Activated T-helper 9 cell treated with anti-CD3 and anti-CD28 coated beads, Interleukin-2, amount 50 U/mL, for 16 hours (primary cell): ENCODE measurements at regions not wholly inside any gene's neighbourhood (a gene's known extent, or its start where the extent isn't known, plus 50 kb on each side); places are given as distances from the start of the nearest gene placed in this dataset.
"Not testable (repeated sequence)": the region's sequence is repeated elsewhere in the genome, so short reads cannot be mapped to it uniquely, and the experiment has no call there.

Experiments used
- DNase-seq: peaks from one replicate; pipeline ENCODE4 v3.0.0-alpha.2; 2020; ENCODE audit warnings: low read depth

DNA sequence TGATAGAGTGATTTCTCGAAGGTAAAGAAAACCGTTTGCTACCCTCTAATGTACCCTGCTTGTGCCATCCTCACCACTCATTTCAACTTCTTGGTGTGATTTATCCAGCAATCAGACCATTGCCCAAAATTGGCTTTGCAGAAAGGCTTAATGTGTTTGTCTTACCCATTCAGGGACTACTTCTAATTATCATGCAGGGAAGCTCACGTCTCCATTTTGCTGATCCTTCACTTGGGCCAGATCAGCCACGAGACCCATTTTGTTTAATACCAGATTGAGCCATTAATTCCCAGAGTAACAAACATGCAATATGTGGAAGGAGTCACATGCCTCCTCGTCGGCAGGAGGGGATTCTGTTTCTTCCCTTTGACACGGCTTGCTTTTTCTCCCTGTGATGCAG is 51.1 kb upstream of the CRY1 start:
- no peak for DNase-seq

DNA sequence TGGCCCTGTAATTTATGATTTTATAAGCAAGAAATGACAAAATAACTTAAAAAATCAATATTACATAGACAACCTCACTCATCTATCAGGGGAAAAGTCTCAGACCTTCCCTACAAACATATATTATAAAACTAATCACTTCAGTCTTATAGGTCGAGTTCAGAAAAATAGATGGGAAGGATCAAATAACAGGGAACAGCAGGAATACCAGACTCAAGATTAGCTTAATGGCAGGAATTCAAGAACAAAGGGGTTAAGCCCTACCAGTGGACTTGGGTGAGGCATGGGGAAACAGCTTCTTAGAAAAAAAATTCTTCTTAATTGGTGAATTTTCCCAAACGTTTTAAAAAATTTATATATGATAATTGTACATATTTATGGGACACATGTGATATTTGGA is 51.6 kb upstream of the CRY1 start:
- no peak for DNase-seq

DNA sequence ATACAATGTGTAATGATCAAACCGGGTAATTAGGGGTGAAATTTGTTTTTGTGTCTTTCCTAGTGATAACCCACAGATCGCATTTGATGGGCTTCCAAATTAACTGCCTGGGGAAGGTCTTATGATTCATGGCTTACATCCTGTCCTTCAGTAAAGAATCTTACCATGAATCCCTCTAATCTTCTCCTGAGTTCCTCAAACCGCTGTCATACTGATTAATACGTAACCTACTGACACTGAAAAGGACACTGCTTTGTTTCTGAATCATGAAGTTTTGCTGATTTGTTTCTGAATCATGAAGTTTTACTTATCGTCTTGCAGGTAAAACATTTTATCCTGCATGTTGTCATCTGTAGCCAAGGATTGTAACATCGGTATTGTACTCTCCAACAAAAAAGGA is 52.0 kb upstream of the CRY1 start:
- DNase-seq = no peak

DNA sequence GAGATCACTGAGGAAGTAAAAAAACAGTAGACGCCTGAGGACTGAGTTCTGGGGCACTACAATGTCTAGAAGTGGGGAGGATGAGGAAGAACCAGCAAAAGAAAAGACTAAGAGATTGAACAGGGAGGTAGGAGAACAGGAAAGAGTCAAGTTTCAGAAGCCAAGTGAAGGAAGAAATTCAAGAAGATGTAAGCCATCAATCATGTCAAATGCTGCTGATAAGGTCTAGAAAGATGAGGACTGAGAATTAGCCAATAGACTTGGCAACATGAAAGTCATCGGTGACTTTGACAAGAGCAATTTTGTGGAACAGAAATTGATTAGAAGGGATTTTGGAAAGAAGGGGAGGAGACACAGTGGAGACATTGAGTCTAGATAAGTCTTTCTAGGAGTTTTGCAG is 54.8 kb upstream of the CRY1 start:
- DNase-seq = no peak

DNA sequence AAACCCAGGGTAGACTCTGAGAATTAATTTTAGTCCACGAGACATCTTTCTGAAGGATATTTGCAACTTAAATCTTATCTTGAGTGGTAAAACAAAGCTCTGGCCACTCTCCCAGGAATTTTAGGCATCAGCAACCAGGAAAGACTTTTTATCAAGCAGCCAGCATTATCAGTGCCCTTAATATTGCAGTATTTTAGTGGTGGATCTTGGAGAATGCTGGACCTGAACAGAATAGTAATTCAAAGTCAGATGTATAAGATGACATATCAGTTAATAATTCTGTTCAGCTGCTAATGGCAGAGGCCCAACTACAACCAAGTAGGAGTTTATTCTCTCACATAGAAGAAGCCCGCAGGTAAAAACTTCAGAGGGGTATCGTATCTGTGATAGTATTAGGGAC is 59.0 kb upstream of the CRY1 start:
- no peak for DNase-seq

DNA sequence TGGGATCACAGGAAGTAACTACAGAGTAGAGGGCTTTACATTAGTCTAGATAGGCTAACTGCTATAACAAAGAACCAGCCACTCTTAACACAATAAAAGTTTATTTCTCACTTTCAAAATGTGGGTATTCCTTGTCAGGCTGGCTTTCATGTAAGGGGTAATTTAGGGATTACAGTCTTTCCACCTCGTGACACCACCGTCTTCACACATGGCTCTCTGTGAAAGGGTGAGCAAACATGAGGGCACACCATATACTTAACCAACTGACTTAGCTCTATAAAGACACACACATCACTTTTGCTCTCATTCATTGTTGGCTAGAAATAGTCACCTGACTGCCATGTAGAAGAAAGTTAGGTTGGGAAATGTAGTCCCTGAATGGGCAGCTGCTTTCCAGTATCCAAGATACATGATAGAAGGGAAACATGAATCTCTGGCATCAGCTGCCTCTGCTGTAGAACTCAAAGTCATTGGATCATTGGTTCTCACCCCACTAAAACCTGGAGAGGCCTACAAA is 66.1 kb upstream of the CRY1 start:
- DNase-seq = no peak

DNA sequence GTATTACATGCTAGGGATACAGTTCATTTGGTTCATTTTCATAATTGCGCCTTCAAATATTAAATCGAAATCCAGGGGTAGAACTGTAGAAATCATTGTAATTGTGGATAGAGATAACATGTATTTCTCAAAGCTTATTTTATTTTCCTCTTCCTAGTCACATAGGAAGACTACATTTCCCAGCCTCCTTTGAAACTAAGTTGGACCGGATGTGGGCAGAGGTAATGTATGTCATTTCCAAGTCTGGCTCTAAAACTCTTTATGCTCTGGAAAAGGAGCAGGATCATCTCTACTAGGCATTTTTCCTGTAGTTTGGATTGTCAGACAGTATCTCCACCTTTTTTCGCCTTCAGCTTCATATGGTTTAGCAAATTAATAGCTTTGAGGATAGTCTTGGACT is 70.1 kb upstream of the CRY1 start:
- DNase-seq = no peak

DNA sequence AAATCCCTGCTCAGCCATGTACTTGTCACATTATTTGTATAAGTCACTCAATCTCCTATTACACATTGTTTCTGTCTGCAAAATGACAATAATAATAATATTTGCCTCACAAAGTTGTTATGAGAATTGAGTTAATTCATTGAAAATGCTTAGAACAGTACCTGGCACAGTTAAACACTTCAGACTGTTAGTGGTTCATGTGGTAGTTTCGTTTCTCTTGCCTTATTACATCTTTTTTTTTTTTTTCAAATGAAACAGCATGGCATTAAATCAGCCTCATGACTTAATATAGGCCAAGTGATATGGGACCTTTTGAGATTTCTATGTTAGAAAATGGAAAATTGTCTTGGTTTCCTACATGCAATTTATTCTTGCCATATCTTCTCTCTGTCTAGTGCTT is 71.0 kb upstream of the CRY1 start:
- no peak for DNase-seq

DNA sequence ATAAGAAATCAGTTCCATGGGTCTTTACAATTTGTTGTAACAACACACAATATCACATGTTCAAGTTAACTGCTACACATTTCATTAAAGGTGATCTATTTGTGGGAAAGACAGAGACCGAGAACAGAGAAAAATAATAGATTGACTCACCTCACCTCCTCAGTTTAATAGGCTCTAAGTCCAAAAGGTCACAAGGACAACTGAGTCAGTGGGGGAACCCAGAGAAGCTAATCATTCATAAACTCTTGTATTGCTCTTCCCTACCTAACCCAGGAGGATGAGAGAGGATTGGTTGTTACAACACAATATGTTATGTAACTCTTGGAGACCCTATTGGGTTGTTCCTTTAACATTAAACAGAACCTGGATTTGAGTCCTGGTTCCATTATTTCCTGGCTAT is 72.2 kb upstream of the CRY1 start:
- DNase-seq = no peak

DNA sequence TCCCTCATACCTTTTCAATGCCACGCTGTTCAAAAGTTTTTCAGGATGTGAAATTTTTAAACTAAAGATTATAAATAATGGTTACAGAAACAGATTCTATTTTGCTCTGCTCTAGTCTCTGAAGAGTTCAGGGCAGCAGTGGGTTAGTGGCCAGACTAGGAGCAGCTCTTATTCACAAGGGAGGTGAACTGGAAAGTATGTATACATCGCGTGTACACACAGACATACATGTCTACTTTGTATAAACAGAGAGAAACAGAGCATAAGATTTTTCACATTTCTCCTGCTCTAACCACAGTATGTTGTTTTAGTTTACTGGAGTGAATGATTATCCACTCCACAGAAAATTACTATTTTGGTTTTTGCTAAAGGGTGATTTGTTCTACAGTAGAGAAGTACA is 74.4 kb upstream of the CRY1 start:
- DNase-seq = no peak

DNA sequence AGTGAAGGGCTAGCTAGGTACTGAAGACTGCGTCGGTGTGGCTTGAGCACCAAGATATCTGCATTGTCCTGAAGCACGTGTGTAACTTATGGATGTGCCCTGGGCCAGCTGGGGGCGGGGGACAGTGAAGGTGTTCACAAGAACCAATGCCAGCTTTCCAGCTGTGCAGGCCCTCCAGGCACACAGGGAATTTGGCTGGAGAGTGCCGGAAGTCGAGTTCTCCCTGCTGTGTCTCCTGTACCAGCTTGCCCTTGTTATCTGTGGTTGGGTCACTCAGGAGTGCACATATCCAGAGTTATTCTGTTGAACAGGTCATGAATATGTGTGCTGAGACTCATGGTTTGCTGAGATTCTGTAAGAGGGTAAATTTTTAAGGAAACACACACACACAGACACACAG is 75.9 kb upstream of the CRY1 start:
- no peak for DNase-seq

DNA sequence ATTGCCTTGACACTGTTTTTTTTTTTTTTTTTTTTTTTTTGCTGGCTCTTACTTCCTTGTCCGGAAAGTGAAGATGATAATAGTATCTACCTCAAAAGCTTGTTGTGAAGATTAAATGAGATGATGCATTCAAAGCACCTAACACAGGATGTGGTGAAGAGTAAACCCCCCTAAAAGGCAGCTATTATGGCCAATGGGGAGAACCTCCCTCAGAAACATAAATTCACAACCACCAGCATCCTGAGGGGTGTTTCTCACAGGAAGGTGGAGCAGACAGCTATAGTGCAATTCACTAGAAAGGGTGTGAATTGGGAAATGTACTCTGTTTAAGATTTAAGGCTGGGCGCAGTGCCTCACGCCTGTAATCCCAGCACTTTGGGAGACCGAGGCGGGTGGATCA is 85.4 kb upstream of the CRY1 start:
- no peak for DNase-seq

DNA sequence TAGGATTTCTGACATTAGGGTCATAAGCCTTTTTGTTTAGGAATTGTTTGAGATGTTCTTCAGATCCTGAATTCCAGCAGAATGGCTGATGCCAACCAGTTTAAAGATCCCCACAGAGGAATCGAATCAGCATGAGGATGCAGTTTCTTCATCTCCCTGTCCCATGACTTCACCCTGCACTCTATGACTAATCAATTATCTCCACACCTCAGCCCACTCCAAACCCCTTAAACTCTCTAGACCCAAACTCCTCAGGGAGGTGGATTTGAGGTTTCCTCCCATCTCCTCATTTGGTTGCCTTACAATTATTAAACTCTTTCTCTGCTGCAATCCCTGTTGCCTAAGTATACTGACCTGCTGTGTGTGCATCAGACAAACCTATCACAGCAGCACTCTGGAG is 86.5 kb upstream of the CRY1 start:
- DNase-seq = no peak

DNA sequence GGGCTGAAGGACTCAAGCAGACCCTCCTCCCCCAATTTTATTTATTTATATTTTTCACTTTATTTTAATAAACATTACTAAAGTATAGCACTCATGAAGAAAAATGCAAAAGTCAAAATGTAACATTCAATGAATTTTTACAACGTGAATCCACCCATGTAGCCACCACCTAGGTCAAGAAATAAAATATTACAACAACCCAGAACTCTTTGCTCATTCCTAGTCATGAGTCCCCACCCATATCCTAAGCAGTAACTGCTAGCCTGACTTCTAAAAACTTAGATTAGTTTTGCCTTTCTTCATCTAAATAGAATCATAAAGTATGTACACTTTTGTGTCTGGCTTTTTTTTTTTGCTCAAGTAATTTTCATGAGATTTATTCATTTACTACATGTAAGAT is 86.9 kb upstream of the CRY1 start:
- DNase-seq = no peak

DNA sequence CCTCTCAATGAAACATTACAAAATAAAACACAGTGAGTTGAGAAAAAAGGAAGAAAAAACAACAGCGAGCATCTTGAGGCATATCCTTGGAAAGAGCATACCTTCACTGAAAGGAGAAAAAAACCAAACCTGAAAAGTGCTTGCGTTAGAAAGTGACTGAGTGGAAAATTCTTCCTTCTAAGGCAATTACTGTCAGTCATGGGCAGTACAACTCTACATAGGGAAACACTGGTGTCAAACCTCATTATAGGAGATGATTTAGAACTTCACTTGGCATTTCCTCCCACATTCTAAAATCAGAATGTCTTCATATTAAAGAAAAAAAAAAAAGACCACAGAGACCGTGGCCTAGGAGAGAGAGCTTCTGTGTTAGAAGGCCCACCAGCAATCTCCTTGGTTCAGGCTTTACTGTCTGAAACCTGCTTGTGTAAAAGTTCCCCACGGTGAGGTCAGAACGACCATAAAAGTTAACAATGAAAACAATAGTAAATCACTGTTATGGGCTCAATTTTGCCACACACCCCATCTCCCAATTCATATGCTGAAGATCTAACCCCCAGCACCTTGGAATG is 91.1 kb upstream of the CRY1 start:
- no peak for DNase-seq

DNA sequence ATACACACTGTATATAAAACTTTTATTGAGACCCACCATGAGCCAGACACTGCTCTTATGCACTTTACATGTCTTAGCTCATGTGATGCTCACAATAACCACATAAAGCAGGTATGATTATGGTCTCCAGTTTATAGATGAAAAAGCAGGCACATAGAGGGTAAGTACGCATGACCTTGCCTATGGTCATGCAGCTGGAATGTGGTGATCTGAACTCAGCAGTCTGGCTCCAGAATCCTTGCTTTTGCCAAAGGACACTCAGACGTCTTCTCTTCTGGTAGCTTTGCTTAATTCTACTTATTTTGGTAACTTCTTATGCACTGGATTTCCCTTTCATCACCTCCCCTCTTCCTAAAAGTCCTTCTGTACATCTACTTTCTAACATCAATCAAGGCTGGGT is 103.3 kb upstream of the CRY1 start:
- DNase-seq = no peak

DNA sequence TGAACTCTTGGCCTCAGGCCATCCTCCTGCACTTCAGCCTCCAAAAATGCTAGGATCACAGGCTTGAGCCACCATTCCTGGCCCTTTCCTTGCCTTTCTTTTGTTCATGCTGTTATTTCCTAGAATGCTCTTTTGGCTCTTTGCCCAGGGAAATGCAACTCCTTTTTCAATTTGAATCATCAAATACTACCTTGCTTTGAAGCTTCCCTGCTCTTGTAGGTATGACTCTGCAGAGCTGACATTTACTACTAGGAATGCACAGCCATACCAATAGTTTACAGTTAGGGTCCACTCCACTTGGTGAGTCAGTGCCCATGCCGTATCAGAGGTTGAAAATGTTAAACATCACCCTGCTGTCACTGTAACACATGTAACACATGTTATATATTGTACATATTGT is 107.0 kb upstream of the CRY1 start:
- DNase-seq = no peak

DNA sequence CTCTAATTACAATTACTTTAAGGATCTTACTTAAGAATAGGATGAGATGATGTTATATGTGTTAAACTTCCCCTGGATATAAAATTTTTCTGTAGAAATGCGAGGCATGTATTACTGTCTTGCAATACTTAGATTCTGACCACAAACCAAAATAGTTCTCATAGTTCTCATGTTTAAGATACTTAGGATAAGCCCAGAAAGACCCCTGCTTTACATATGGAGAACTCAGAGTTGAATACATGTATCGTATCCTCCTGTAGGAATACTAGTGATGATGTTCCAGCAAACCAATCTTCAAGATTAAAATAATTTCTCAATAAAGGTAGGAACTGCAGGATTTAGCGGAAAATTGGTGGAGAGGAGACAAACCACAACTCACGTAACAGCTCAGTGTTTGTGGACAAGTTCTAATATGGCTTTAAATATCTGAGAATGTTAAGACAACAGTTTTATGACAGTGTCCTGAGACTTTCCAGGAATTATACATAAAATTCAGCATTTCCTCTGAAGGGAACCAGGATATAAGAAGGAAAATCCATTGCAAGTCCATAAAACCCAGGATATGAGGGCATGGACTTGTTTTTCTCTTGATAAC is 114.7 kb upstream of the CRY1 start:
- DNase-seq = no peak

DNA sequence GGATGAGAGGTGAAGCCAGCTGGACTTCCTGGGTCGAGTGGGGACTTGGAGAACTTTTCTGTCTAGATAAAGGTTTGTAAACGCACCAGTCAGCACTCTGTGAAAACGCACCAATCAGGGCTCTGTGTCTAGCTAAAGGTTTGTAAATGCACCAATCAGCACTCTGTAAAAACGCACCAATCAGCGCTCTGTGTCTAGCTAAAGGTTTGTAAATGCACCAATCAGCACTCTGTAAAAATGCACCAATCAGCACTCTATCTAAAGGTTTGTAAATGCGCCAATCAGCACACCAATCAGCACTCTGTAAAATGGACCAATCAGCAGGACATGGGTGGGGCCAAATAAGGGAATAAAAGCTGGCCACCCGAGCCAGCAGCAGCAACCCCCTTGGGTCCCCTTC is 116.4 kb upstream of the CRY1 start:
- DNase-seq = not testable (repeated sequence)

DNA sequence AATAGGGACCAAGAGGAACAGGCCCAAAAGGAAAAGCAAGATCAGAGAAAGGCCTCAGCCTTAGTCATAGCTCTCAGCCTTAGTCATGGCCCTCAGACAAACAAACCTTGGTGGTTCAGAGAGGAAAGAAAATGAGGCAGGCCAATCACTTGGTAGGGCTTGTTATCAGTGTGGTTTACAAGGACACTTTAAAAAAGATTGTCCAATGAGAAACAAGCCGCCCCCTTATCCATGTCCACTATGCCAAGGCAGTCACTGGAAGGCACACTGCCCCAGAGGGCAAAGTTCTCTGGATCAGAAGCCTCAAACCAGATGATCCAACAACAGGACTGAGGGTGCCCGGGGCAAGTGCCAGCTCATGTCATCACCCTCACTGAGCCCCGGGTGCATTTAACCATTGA is 121.0 kb upstream of the CRY1 start:
- not testable (repeated sequence) for DNase-seq

DNA sequence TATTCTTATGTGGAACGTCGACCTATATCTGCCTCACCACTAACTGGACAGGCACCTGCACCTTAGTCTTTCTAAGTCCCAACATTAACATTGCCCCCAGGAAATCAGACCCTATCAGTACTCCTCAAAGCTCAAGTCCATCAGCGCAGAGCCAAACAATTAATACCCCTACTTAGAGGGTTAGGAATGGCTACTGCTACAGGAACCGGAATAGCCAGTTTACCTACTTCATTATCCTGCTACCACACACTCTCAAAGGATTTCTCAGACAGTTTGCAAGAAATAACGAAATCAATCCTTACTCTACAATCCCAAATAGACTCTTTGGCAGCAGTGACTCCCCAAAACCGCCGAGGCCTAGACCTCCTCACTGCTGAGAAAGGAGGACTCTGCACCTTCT is 123.1 kb upstream of the CRY1 start:
- DNase-seq = not testable (repeated sequence)

DNA sequence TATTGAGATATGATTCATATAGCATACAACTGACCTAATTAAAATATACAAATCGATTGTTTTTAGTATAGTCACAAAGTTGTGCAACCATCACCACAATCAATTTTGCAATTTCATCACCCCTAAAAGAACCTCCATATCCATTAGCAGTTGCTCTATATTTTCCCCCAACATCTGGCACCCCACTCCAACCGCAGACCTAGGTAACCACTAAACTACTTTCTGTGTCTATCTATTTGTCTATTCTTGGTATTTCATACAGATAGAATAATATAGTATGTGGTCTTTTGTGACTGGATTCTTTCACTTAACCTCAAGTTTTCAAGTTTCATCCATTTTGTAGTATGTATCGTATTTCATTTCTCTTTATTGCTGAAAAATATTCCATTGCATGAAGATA is 126.0 kb upstream of the CRY1 start:
- DNase-seq = no peak

DNA sequence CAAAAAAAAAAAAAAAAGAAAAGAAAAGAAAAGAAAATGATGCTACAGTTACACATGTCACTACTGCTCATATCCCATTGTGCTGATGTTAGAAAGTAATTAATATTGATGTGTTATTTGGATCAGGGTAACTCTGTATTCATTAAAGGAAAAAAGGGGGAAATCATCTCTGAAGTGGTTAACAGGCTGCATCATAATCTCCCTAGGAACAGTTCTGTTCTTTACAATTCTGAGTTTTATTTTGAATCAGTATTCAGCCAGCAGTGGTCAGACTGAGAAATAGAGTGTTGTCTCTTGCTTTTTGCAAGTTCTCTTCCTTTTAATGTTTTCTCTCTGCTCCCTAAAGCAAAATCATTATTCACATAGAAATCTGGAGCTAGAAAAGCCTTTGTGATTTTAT is 128.6 kb upstream of the CRY1 start:
- no peak for DNase-seq

DNA sequence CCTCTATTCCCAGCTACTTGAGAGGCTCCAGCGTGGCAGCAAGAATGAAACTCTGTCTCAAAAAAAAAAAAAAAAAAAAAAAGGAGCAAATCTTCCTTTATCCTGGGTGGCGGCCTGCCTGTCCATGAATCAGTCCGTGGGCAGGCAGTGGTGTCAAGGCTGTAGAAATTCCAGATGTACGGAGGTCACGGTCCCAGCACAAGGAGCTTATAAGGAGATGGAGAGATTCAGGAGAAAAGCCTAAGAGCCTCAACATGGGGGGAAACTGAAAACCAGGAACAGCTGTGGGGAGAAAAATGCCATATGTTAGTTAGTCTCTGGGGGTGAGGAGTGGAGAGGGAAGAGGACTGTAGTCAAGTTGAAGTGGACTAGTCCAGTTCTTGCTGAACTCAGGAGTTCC is 130.5 kb upstream of the CRY1 start:
- no peak for DNase-seq

DNA sequence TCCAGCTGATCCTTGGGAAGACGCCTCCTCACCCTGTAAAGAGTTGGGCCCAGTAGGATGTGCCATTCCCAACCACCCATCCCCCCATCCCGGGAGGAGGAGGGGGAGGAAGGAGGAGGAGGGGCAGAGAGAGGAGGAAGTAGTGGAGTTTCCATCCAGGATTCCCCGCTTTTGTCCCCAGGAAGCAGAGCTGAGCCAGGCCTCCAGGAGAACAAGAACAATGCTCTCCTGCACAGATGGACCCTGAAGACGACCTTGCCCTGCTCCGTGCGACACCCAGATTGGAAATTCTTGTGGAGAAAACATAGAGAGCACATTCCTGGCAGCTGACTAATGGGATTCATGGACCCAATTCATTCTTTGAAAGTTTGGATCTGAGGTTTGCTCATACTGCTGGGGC is 132.3 kb upstream of the CRY1 start:
- no peak for DNase-seq
